ENCODE measurements at regions not wholly inside any gene's neighbourhood (a gene's known extent, or its start where the extent isn't known, plus 50 kb on each side); places are given as distances from the start of the nearest gene placed in this dataset.

DNA sequence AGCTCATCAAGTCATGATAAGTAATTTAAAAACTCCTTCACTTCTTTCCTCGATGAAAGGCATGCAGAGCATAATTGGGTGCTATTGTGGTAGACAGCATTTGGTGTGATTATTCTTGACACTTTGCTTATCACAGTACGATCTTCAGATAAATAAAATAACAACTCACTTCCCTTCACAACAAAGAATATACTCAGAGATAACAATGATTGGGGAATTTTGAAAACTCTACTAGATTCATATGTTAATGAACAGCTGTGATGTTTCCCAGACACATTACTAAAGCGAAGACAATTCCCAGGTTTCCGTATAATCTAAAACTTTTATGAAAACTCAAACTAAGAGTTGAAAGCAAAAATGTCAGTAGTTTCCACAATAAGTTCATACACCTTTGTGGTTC lies 670.6 kb upstream of the EPHA7 start:
- H3K4me3 ChIP-seq (ENCODE audit: low read depth, low read length), result no peak overlapping the region
- ChIA-PET POLR2A (no interaction called here), CTCF (no interaction called here)
- DNase-seq (ENCODE audit: low read depth, low spot score), result no peak
- TF ChIP-seq, protein P1, sequence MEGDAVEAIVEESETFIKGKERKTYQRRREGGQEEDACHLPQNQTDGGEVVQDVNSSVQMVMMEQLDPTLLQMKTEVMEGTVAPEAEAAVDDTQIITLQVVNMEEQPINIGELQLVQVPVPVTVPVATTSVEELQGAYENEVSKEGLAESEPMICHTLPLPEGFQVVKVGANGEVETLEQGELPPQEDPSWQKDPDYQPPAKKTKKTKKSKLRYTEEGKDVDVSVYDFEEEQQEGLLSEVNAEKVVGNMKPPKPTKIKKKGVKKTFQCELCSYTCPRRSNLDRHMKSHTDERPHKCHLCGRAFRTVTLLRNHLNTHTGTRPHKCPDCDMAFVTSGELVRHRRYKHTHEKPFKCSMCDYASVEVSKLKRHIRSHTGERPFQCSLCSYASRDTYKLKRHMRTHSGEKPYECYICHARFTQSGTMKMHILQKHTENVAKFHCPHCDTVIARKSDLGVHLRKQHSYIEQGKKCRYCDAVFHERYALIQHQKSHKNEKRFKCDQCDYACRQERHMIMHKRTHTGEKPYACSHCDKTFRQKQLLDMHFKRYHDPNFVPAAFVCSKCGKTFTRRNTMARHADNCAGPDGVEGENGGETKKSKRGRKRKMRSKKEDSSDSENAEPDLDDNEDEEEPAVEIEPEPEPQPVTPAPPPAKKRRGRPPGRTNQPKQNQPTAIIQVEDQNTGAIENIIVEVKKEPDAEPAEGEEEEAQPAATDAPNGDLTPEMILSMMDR (IDR thresholded peaks at IDR 0.05; ENCODE audit: insufficient read depth, low read length, missing control alignments), result no peak

DNA sequence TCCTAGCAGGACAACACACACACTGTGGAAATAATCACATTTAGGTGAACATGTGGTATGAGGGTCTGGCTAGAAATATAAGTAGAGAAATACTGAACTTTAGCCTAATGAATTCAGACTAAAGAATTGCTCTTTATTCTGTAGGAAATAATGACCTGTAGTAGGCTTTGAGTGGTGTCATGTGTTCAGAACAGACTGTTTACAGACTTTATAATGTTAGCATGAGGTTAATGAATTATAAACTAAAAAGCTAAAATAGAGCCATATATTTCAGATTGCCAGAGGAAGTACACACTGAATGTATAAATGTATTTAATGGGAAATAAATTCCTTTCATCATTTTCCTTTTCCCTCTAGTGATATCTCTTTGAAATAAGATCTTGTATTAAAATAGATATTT lies 669.5 kb upstream of the EPHA7 start:
- DNase-seq (ENCODE audit: low read depth, low spot score), result no peak
- ChIA-PET CTCF (no interaction called here), POLR2A (no interaction called here)
- TF ChIP-seq, protein P1 (IDR thresholded peaks at IDR 0.05; ENCODE audit: insufficient read depth, low read length, missing control alignments), result no peak
- no peak overlapping the region for H3K4me3 ChIP-seq (ENCODE audit: low read depth, low read length)

DNA sequence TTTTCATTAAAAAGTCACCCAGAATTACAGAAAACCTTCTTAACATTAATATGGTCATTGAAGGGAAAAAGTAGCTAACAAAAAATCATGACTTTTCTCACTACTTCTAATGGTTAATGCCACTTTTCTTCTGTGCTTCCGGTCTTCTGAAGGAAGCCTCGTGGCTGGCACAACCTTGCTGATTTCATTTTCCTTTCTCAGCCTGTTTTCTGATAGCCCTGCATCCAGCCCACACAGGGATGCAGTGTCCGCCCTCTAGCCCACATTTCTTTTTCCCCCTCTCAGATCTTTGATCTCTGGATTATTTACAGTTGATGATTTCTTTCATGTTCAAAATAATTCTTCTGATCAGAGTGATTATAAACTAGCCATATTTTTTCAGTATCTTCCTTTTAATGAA lies 655.4 kb upstream of the EPHA7 start:
- TF ChIP-seq, protein P1 (IDR thresholded peaks at IDR 0.05; ENCODE audit: insufficient read depth, low read length, missing control alignments), result no peak
- no peak overlapping the region for H3K4me3 ChIP-seq (ENCODE audit: low read depth, low read length)
- CTCF ChIA-PET, result no interaction called here
- DNase-seq (ENCODE audit: low read depth, low spot score), result no peak
- POLR2A ChIA-PET, result no interaction called here

DNA sequence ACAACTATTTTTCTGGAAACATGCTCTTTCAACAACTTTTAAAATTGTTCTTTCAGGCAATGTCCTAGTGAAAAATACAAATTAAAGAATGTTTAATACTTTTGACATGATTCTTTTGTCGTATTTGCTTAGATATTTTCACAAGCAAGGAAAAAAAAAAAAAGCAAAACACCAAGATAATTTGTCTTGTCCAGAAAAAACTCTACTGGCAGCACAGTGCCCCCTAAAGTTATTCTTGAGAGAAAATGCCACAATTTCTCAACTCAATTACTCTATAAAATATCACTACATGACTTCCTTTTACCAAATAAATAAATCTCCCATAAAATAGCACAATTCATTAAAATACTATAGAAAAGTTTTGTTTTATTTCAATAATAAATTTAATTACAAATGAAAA lies 652.5 kb upstream of the EPHA7 start:
- ChIA-PET POLR2A (no interaction called here), CTCF (no interaction called here)
- DNase-seq (ENCODE audit: low read depth, low spot score), result no peak
- no peak overlapping the region for H3K4me3 ChIP-seq (ENCODE audit: low read depth, low read length)
- TF ChIP-seq, protein P1 (IDR thresholded peaks at IDR 0.05; ENCODE audit: insufficient read depth, low read length, missing control alignments), result no peak

DNA sequence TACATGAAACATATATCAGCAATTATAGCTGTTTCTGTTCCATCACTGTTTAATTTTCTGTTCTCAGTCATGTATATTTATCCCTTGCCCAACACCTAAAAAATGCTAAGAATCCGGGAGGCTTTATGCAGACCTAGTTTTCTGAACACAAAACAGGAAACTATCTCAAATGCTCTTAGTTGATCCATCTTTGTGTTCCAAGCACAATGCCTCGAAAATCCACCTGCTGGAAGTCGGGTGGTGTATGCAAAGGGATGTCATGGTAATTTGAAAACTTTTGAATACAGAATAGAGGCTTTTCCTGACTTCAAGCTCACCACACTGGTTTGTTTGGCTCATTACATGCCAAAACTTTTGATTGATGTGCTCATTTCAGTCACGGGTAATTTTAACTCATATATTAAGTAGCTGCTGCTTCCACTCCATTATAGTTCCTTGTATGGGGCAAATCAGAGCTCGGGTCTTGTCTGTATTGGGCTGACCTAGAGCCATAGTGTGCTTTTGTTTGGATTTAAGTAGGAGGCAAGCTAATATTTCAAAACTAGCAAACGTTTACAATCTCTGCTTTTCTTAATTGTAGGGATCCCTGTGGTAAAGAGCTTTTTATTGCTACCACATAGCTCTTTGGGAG lies 646.5 kb upstream of the EPHA7 start:
- POLR2A ChIA-PET, result no interaction called here
- DNase-seq (ENCODE audit: low read depth, low spot score), result no peak
- CTCF ChIA-PET, result no interaction called here
- no peak overlapping the region for H3K4me3 ChIP-seq (ENCODE audit: low read depth, low read length)
- TF ChIP-seq, protein P1 (IDR thresholded peaks at IDR 0.05; ENCODE audit: insufficient read depth, low read length, missing control alignments), result no peak

DNA sequence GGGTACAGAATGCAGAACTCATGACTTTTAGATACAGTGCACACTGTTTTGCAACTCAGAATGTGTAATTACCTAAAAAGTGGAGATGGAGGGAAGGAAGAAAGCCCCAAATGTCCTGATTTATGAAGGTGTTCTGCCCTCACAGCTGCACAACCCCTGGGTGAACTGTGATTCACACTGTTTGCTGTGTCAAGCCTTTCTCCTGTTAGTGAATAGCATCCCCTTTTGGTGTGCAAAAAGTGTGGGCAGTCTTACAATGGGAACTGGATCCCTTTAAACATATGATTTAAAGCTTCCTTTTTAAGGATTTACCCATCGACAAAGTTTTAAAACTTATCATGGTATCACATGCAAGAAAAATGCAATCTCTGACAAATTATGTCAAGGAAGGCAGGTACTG lies 633.4 kb upstream of the EPHA7 start:
- H3K4me3 ChIP-seq (ENCODE audit: low read depth, low read length), result no peak overlapping the region
- TF ChIP-seq, protein P1 (IDR thresholded peaks at IDR 0.05; ENCODE audit: insufficient read depth, low read length, missing control alignments), result no peak
- CTCF ChIA-PET, result no interaction called here
- no peak for DNase-seq (ENCODE audit: low read depth, low spot score)
- POLR2A ChIA-PET, result no interaction called here
